DND-41 (cell line): ENCODE measurements at regions not wholly inside any gene's neighbourhood (a gene's known extent, or its start where the extent isn't known, plus 50 kb on each side); places are given as distances from the start of the nearest gene placed in this dataset.

Experiments
- EZH2 ChIP-seq: IDR thresholded peaks from 3 replicates; pipeline ENCODE4 v1.6.1; 2012; ENCODE audit warnings: borderline replicate concordance, low read depth, mild to moderate bottlenecking, moderate library complexity, low read length, inconsistent platforms; ENCODE audit not compliant: severe bottlenecking
- TF ChIP-seq, protein P1 (sequence below): IDR thresholded peaks from 2 replicates; pipeline ENCODE4 v1.5.1; 2012; ENCODE audit warnings: borderline replicate concordance, low read length, moderate library complexity, mild to moderate bottlenecking; ENCODE audit not compliant: poor library complexity, severe bottlenecking; ENCODE audit errors: extremely low read depth

DNA sequence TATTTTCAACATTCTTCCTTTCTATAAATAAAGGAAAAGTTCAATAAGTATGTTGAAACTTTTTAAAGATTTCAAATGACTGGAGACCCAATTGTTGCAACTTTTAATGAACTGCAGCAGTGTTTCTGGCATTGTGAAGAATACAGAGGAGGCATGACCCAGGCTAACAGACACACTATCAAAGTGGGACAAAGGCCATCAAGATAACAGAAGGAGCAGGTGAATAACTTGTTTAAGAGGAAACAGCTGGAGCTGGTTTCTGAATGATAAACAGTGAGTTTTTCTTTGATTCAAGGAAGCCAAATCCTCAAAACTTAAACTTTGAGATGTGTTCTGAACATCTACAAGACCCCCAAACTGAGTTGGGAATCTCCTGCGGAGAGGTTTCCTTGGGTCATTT lies 734.6 kb downstream of the TLR4 start:
- TF ChIP-seq, protein P1, sequence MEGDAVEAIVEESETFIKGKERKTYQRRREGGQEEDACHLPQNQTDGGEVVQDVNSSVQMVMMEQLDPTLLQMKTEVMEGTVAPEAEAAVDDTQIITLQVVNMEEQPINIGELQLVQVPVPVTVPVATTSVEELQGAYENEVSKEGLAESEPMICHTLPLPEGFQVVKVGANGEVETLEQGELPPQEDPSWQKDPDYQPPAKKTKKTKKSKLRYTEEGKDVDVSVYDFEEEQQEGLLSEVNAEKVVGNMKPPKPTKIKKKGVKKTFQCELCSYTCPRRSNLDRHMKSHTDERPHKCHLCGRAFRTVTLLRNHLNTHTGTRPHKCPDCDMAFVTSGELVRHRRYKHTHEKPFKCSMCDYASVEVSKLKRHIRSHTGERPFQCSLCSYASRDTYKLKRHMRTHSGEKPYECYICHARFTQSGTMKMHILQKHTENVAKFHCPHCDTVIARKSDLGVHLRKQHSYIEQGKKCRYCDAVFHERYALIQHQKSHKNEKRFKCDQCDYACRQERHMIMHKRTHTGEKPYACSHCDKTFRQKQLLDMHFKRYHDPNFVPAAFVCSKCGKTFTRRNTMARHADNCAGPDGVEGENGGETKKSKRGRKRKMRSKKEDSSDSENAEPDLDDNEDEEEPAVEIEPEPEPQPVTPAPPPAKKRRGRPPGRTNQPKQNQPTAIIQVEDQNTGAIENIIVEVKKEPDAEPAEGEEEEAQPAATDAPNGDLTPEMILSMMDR: no peak
- TF ChIP-seq EZH2: no peak
